ENCODE measurements at regions not wholly inside any gene's neighbourhood (a gene's known extent, or its start where the extent isn't known, plus 50 kb on each side); places are given as distances from the start of the nearest gene placed in this dataset.

GRCh38 chr7:26598867-26599266 lies 265.5 kb downstream of the SKAP2 start:
- no peak for TF ChIP-seq CTCF (IDR thresholded peaks at IDR 0.05)
- no peak for TF ChIP-seq EZH2 (IDR thresholded peaks at IDR 0.05; ENCODE audit: borderline replicate concordance, insufficient read depth, low read depth, low read length, poor library complexity, severe bottlenecking)

All from B cell (primary cell).